ENCODE measurements at regions not wholly inside any gene's neighbourhood (a gene's known extent, or its start where the extent isn't known, plus 50 kb on each side); places are given as distances from the start of the nearest gene placed in this dataset.
A peak's percentile ranks its signal among the peaks of the same experiment; 100 is the strongest.
"Not testable (repeated sequence)": the region's sequence is repeated elsewhere in the genome, so short reads cannot be mapped to it uniquely, and the experiment has no call there.

- H3K4me3 ChIP-seq (ENCODE audit: low read depth, low read length, poor library complexity, severe bottlenecking) = no peak overlapping the region
- POLR2A ChIA-PET (ENCODE audit: low non-redundant PET) = no interaction called here
- no peaks in the 10 kb centered on the region for H3K4me1 ChIP-seq (ENCODE audit: insufficient read depth, low read length, poor library complexity, severe bottlenecking)
- peak; percentile 60 for DNase-seq (ENCODE audit: low spot score)
- CTCF ChIA-PET = no interaction called here
- intact Hi-C loops (cut with micrococcal nuclease; ENCODE audit: unreplicated experiment) = loop anchor here (10.0 kb wide), 1 partner anchor 107 kb away; no protein-coding TSS in a partner anchor
- H3K9me3 ChIP-seq (ENCODE audit: low read depth, low read length, poor library complexity, severe bottlenecking) = peaks cover 10% of the 10 kb centered on the region
- peaks cover 8% of the 10 kb centered on the region for H3K36me3 ChIP-seq (ENCODE audit: insufficient read depth, low read length, poor library complexity, severe bottlenecking)
- no peaks in the 10 kb centered on the region for H3K27me3 ChIP-seq (replicated peaks; ENCODE audit: insufficient read depth, low read depth, low read length, poor library complexity)
- peak overlapping the region; percentile 22 for H3K27ac ChIP-seq (ENCODE audit: low read depth, low read length, poor library complexity, severe bottlenecking)
- TF ChIP-seq CTCF (conservative IDR thresholded peaks at IDR 0.05; ENCODE audit: low read depth, low read length) (no peak), EZH2 (IDR thresholded peaks at IDR 0.05; ENCODE audit: borderline replicate concordance, low read depth, low read length, poor library complexity, severe bottlenecking) (no peak)
- no TSS peak for BruUV-seq (replicated peaks)
Observed at GRCh38 chr4:159787901-159788300, 685.0 kb downstream of the RAPGEF2 start.

GRCh38 chr4:159791334-159791733, 688.5 kb downstream of the RAPGEF2 start:
- H3K27ac ChIP-seq (ENCODE audit: low read depth, low read length, poor library complexity, severe bottlenecking) = no peak overlapping the region
- POLR2A ChIA-PET (ENCODE audit: low non-redundant PET) = interaction anchor here (0.6 kb wide), 1 partner anchor 10 kb away, joined by 3 read pairs; no protein-coding TSS in a partner anchor
- intact Hi-C loops (cut with micrococcal nuclease; ENCODE audit: unreplicated experiment) = no loop called here
- no peaks in the 10 kb centered on the region for H3K9me3 ChIP-seq (ENCODE audit: low read depth, low read length, poor library complexity, severe bottlenecking)
- peaks cover 10% of the 10 kb centered on the region for H3K4me1 ChIP-seq (ENCODE audit: insufficient read depth, low read length, poor library complexity, severe bottlenecking)
- H3K4me3 ChIP-seq (ENCODE audit: low read depth, low read length, poor library complexity, severe bottlenecking) = no peak overlapping the region
- no peaks in the 10 kb centered on the region for H3K27me3 ChIP-seq (replicated peaks; ENCODE audit: insufficient read depth, low read depth, low read length, poor library complexity)
- TF ChIP-seq EZH2 (IDR thresholded peaks at IDR 0.05; ENCODE audit: borderline replicate concordance, low read depth, low read length, poor library complexity, severe bottlenecking) (no peak), CTCF (conservative IDR thresholded peaks at IDR 0.05; ENCODE audit: low read depth, low read length) (no peak)
- CTCF ChIA-PET = no interaction called here
- no peak for DNase-seq (ENCODE audit: low spot score)
- H3K36me3 ChIP-seq (ENCODE audit: insufficient read depth, low read length, poor library complexity, severe bottlenecking) = no peaks in the 10 kb centered on the region
- no TSS peak for BruUV-seq (replicated peaks)

GRCh38 chr4:159804592-159804991, 701.7 kb downstream of the RAPGEF2 start:
- CTCF ChIA-PET; BruUV-seq (replicated peaks); DNase-seq (ENCODE audit: low spot score); H3K9me3 ChIP-seq (ENCODE audit: low read depth, low read length, poor library complexity, severe bottlenecking); H3K36me3 ChIP-seq (ENCODE audit: insufficient read depth, low read length, poor library complexity, severe bottlenecking); intact Hi-C loops (cut with micrococcal nuclease; ENCODE audit: unreplicated experiment); H3K27me3 ChIP-seq (replicated peaks; ENCODE audit: insufficient read depth, low read depth, low read length, poor library complexity); POLR2A ChIA-PET (ENCODE audit: low non-redundant PET); H3K4me1 ChIP-seq (ENCODE audit: insufficient read depth, low read length, poor library complexity, severe bottlenecking); H3K4me3 ChIP-seq (ENCODE audit: low read depth, low read length, poor library complexity, severe bottlenecking); H3K27ac ChIP-seq (ENCODE audit: low read depth, low read length, poor library complexity, severe bottlenecking): not testable (repeated sequence)

DNA sequence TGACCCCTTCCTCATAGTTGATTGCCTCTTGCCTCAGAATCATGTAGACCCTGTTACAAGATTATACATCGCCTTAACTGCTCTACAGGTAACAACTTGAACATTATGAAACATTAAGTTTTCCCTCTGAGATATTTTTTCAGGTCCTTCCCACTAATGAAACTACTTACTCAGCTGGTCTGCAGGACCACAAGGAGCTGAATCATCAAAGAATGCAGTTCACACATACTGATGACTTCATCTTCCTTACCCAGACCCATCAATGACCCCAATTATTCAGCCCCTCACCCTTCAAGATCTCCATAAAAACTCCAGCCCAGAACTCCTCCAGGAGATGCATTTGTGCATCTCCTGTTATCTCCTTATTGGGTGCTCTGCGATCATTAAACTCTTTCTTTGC, 720.9 kb downstream of the RAPGEF2 start:
- H3K36me3 ChIP-seq (ENCODE audit: insufficient read depth, low read length, poor library complexity, severe bottlenecking) = no peaks in the 10 kb centered on the region
- CTCF ChIA-PET = no interaction called here
- POLR2A ChIA-PET (ENCODE audit: low non-redundant PET) = no interaction called here
- H3K4me1 ChIP-seq (ENCODE audit: insufficient read depth, low read length, poor library complexity, severe bottlenecking) = no peaks in the 10 kb centered on the region
- no TSS peak for BruUV-seq (replicated peaks)
- H3K27me3 ChIP-seq (replicated peaks; ENCODE audit: insufficient read depth, low read depth, low read length, poor library complexity) = no peaks in the 10 kb centered on the region
- intact Hi-C loops (cut with micrococcal nuclease; ENCODE audit: unreplicated experiment) = no loop called here
- H3K9me3 ChIP-seq (ENCODE audit: low read depth, low read length, poor library complexity, severe bottlenecking) = no peaks in the 10 kb centered on the region
- no peak overlapping the region for H3K4me3 ChIP-seq (ENCODE audit: low read depth, low read length, poor library complexity, severe bottlenecking)
- TF ChIP-seq EZH2 (IDR thresholded peaks at IDR 0.05; ENCODE audit: borderline replicate concordance, low read depth, low read length, poor library complexity, severe bottlenecking) (no peak), CTCF (conservative IDR thresholded peaks at IDR 0.05; ENCODE audit: low read depth, low read length) (no peak)
- no peak overlapping the region for H3K27ac ChIP-seq (ENCODE audit: low read depth, low read length, poor library complexity, severe bottlenecking)
- DNase-seq (ENCODE audit: low spot score) = no peak

Data from A673 (cell line).